Erythroblast (primary cell): ENCODE measurements at regions not wholly inside any gene's neighbourhood (a gene's known extent, or its start where the extent isn't known, plus 50 kb on each side); places are given as distances from the start of the nearest gene placed in this dataset.

Experiments used
- GATA1 ChIP-seq: IDR thresholded peaks from 2 replicates; pipeline ENCODE4 v1.6.1; 2011; ENCODE audit warnings: low read depth, mild to moderate bottlenecking, control low read depth, low read length, moderate library complexity
- POLR2A ChIP-seq: IDR thresholded peaks from 2 replicates; pipeline ENCODE4 v1.6.1; 2011; ENCODE audit warnings: mild to moderate bottlenecking, low read length

GRCh38 chr1:82897549-82897948 lies 1096.8 kb downstream of the ADGRL2 start:
- no peak for TF ChIP-seq POLR2A
- no peak for TF ChIP-seq GATA1
